Lower leg skin (tissue), 4 donors: ENCODE measurements at regions not wholly inside any gene's neighbourhood (a gene's known extent, or its start where the extent isn't known, plus 50 kb on each side); places are given as distances from the start of the nearest gene placed in this dataset.

Source experiments
- DNase-seq, 2 donors: peaks; one replicate each; pipeline ENCODE4 v3.0.0-alpha.2; 2019; ENCODE audit warnings: low spot score in 2 of 2
- H3K4me3 ChIP-seq: fragments of 200-600 bp; sonication (generic); 2 replicates; pipeline ENCODE4 v1.5.1; 2017; ENCODE audit warnings: mild to moderate bottlenecking, low read depth; ENCODE audit not compliant: poor library complexity, severe bottlenecking
- CTCF ChIP-seq, 3 donors: fragments of 450-650 bp; IDR thresholded peaks; one replicate each; pipeline ENCODE4 v1.5.1; 2016; ENCODE audit warnings: antibody characterized with exemption in 3 of 3, mild to moderate bottlenecking in 3 of 3, moderate library complexity in 2 of 3
- POLR2A ChIP-seq, 2 donors: fragments of 450-650 bp; IDR thresholded peaks; one replicate each; pipeline ENCODE4 v1.6.1; 2016 to 2017; ENCODE audit warnings: antibody characterized with exemption in 2 of 2, mild to moderate bottlenecking in 1 of 2, moderate library complexity in 1 of 2
- WGBS, 2 donors: methylation state at CpG; one replicate each; pipeline ENCODE4 v1.1.5; 2018; 5-methylcytosine and 5-hydroxymethylcytosine counted together
- intact Hi-C: fragments of 100-400 bp; cut with DNase I; formaldehyde crosslinking; loops from one replicate; pipeline ENCODE4 v1.15.0; 2023; ENCODE audit warnings: low total_unique reads

DNA sequence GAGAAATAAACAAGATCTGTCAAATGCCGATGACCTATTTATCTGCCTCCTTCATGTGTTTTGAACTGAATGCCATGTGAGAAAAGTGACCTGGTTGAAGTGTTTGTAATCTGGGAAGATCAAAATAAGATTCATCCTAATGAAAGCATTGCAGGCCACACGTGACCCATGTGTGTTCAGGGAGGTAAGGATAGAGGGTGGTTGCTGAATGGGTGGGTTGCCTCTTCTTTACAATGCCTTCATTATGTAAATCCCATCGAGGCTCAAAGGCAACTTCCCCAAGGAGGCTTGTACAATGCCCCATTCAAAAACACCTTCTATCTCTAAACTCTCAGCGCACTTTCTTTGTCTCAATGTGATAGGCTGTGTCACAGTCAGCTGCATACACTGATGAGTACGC, 273.1 kb downstream of the LRATD1 start:
- 81 to 92% methylated on average over 5 of the region's 5 CpGs for WGBS, 2 donors
- intact Hi-C loops: no loop called here
- H3K4me3 ChIP-seq: no peak overlapping the region
- DNase-seq: no peak
- no peak for TF ChIP-seq CTCF (IDR thresholded peaks at IDR 0.05)
- TF ChIP-seq POLR2A (IDR thresholded peaks at IDR 0.05): no peak

DNA sequence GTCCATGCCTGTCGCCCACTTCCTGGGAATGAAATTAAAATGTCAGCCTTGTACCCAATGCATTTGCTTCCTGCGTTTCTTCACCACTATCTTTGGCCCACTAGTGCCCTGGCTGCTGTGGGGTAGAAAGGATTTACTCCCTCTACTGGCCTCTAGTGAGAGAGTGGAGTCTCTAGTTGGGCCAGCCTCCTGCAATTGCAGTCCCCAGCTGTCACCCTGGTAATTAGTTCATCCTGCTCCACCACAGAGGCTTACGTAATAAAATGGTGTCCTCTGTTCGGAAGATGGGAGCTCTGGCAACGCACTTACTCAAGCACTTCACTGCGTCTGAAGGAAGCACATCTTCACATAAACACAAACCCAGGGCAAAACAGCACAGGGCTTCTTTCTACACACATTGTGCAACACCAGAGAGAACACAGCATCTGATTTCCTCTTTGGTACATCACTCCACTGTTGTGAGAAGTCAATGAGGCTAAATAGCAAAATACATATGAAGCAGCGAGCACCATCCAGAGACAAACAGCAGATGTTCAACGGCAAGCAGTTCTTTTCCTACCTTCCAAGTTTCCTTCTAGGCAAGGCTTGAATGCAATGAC, 274.6 kb downstream of the LRATD1 start:
- no peak overlapping the region for H3K4me3 ChIP-seq
- no peak for TF ChIP-seq CTCF (IDR thresholded peaks at IDR 0.05)
- TF ChIP-seq POLR2A (IDR thresholded peaks at IDR 0.05): no peak
- 67 to 72% methylated on average over 8 of the region's 8 CpGs for WGBS, 2 donors
- DNase-seq: no peak
- intact Hi-C loops: no loop called here

DNA sequence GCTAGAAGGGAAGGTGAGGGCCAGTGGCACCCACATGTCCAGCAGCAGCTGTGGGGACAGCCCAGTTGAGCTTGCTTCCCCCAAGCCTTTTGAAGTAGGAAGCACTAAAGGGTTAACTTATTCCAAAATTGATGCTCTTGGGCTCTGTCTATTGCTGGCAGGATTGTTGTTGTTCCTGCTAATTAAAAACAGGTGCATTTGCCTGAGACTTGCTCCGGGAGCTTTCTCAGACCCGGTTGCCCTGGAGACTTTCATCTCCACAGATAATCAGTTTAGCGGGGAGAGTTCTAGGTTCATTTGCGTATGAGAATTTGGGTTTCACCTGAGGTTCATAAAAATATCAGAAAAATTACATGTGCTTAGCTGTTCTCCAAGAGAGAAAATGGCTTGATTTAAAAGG, 277.3 kb downstream of the LRATD1 start:
- no peak overlapping the region for H3K4me3 ChIP-seq
- WGBS, 2 donors: 34 to 36% methylated on average over 4 of the region's 4 CpGs
- no peak for TF ChIP-seq CTCF (IDR thresholded peaks at IDR 0.05)
- DNase-seq: no peak
- intact Hi-C loops: no loop called here

DNA sequence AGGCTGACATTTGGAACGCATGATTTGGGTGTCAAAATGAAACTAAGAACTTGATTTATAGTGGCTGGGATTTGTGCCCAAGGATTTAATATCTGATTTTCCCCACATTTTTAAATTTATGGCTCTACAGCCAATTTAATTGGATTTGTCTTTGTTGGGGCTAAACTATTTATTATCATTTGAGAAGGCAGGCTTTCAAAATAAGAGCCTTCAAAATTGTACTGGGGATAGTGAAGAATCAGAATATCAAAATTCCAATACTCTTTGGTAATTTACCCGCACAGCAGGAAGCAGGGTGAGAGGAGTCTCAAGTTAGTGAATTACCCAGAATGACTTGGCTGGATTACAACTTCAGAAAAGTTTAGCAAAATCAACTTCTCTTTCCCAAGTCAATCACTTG, 278.1 kb downstream of the LRATD1 start:
- no peak for DNase-seq
- WGBS, 2 donors: 18 to 20% methylated on average over 2 of the region's 2 CpGs
- H3K4me3 ChIP-seq: no peak overlapping the region
- intact Hi-C loops: no loop called here
- TF ChIP-seq POLR2A (IDR thresholded peaks at IDR 0.05): no peak
- no peak for TF ChIP-seq CTCF (IDR thresholded peaks at IDR 0.05)

DNA sequence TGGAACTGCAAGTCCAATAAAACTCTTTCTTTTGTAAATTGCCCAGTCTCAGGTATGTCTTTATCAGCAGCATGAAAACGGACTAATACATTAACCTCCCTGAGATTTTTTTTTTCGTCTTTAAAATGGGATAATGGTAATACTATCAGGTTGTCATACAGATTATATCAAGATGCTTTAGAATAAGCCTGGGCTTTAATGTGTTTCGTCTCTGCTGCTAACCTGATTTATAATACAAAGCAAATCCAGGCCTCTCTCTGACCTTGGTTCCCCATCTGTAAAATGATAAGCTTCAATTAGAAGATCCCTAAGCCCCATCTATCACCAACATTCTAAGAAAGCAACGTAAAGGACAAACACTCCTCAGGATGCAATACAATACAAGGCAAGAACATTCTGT, 283.5 kb downstream of the LRATD1 start:
- TF ChIP-seq POLR2A (IDR thresholded peaks at IDR 0.05) (no peak), CTCF (IDR thresholded peaks at IDR 0.05) (no peak)
- WGBS, 2 donors: 84 to 89% methylated on average over 4 of the region's 4 CpGs
- H3K4me3 ChIP-seq: no peak overlapping the region
- DNase-seq: no peak
- intact Hi-C loops: no loop called here
